K562 (cell line): ENCODE measurements at regions not wholly inside any gene's neighbourhood (a gene's known extent, or its start where the extent isn't known, plus 50 kb on each side); places are given as distances from the start of the nearest gene placed in this dataset.

Experiments used
- ATAC-seq: fragments of 200-7000 bp; cut with Tn5 transposase; 3 replicates; pipeline ENCODE4 v1.9.1; 2020; ENCODE audit warnings: moderate library complexity
- BruUV-seq: library from RNA; stranded (reverse); fragments of 400-500 nt; replicated peaks from 2 replicates; lab custom pipeline; 2021; lab: Mats Ljungman, UMichigan
- CTCF ChIA-PET: fragments of 300-600 bp; formaldehyde crosslinking; extraction: SDS; loops from one replicate; lab custom pipeline; 2021; ENCODE audit warnings: low intra/inter-chr PET ratio; lab: Yijun Ruan, JAX
- POLR2A ChIA-PET: fragments of 300-600, 350-650 bp; sonication (Branson Sonifier 250); formaldehyde crosslinking; extraction: SDS; loops from one replicate; lab custom pipeline; 2021; ENCODE audit warnings: antibody characterized with exemption, inconsistent platforms; lab: Yijun Ruan, JAX
- DNase-seq, 4 experiments: peaks; one replicate each; pipeline versions ENCODE4 v3.0.0 to v3.0.0-alpha.2; 2011 to 2018; ENCODE audit warnings: low spot score in 3 of 4, mixed read lengths in 3 of 4; ENCODE audit errors: extremely low read depth in 1 of 4
- FAIRE-seq: peaks from 2 replicates; lab custom pipeline; 2011; peaks lifted over from hg19 to GRCh38; lab: Jason Lieb, UNC
- H2AFZ ChIP-seq: 2 replicates; pipeline ENCODE4 v1.6.0; 2011; ENCODE audit warnings: low read depth, low read length, control low read depth, inconsistent platforms
- H3K27ac ChIP-seq: fragments of 200-600 bp; 3 replicates; pipeline ENCODE4 v1.8.0; 2011; ENCODE audit warnings: low read depth, mild to moderate bottlenecking, control low read depth, inconsistent platforms, low read length, moderate library complexity, mixed read lengths; ENCODE audit errors: extremely low read depth
- H3K27me3 ChIP-seq, 2 experiments: fragments of 300-600 bp in 1 of 2; 2 replicates in 1 of 2; 3 replicates in 1 of 2; pipeline versions ENCODE4 v1.6.0 to v1.8.0; 2011; ENCODE audit warnings: inconsistent platforms in 2 of 2, low read length in 2 of 2, mild to moderate bottlenecking in 1 of 2, mixed read lengths in 1 of 2, moderate library complexity in 1 of 2; ENCODE audit not compliant: control insufficient read depth in 2 of 2, insufficient read depth in 2 of 2
- H3K36me3 ChIP-seq: fragments of 300-600 bp; 3 replicates; pipeline ENCODE4 v1.8.0; 2011; ENCODE audit warnings: mild to moderate bottlenecking, low read length, inconsistent platforms; ENCODE audit not compliant: control insufficient read depth, insufficient read depth
- H3K4me1 ChIP-seq, 2 experiments: fragments of 200-600 bp in 1 of 2; replicated peaks in 1 of 2; 2 replicates in 1 of 2; 3 replicates in 1 of 2; pipeline versions ENCODE4 v1.5.1 to v1.8.0; 2011; ENCODE audit warnings: inconsistent platforms in 2 of 2, low read length in 2 of 2, mild to moderate bottlenecking in 1 of 2, mixed read lengths in 1 of 2, moderate library complexity in 1 of 2; ENCODE audit not compliant: control insufficient read depth in 2 of 2, insufficient read depth in 2 of 2
- H3K4me2 ChIP-seq: 2 replicates; pipeline ENCODE4 v1.6.1; 2011; ENCODE audit warnings: low read length, control low read depth, inconsistent platforms, mixed read lengths; ENCODE audit not compliant: insufficient read depth
- H3K4me3 ChIP-seq: fragments of 200-600 bp; sonication (generic), shearing (Covaris generic); 2 replicates; pipeline ENCODE4 v1.5.1; 2016; ENCODE audit warnings: control low read depth, inconsistent platforms
- H3K79me2 ChIP-seq: fragments of 200-600 bp; 3 replicates; pipeline ENCODE4 v1.8.0; 2011; ENCODE audit warnings: low read length, inconsistent platforms; ENCODE audit not compliant: control insufficient read depth, insufficient read depth
- H3K9ac ChIP-seq, 2 experiments: 2 replicates each; pipeline versions ENCODE4 v1.6.0 to v1.6.1; 2011; ENCODE audit warnings: low read depth in 2 of 2, low read length in 2 of 2, control low read depth in 1 of 2, inconsistent platforms in 1 of 2, mild to moderate bottlenecking in 1 of 2, mixed read lengths in 1 of 2; ENCODE audit not compliant: insufficient read depth in 1 of 2
- H3K9me1 ChIP-seq: one replicate; pipeline ENCODE4 v1.6.0; 2011; ENCODE audit warnings: inconsistent platforms, mild to moderate bottlenecking, low read length, moderate library complexity; ENCODE audit not compliant: control insufficient read depth, insufficient read depth
- H3K9me3 ChIP-seq: replicated peaks from 2 replicates; pipeline ENCODE4 v1.5.1; 2011; ENCODE audit warnings: low read depth, low read length, inconsistent platforms; ENCODE audit not compliant: control insufficient read depth, insufficient read depth
- H4K20me1 ChIP-seq: replicated peaks from 2 replicates; pipeline ENCODE4 v1.6.1; 2011; ENCODE audit warnings: low read length, inconsistent platforms, mixed read lengths; ENCODE audit not compliant: control insufficient read depth, insufficient read depth
- BRF1 ChIP-seq: IDR thresholded peaks from 3 replicates; pipeline ENCODE4 v1.6.1; 2011; ENCODE audit warnings: borderline replicate concordance, mild to moderate bottlenecking; ENCODE audit not compliant: insufficient read length; ENCODE audit errors: extremely low read depth
- HNRNPH1 ChIP-seq: fragments of 200-400 bp; formaldehyde crosslinking; optimal IDR thresholded peaks from 2 replicates; pipeline ENCODE3; 2017; ENCODE audit warnings: low read depth, mild to moderate bottlenecking, low read length, moderate library complexity
- IFI16 ChIP-seq: fragments of 250-450 bp; sonication (Bioruptor Pico); IDR thresholded peaks from 2 replicates; pipeline ENCODE4 v2.1.2; 2022; ENCODE audit warnings: mild to moderate bottlenecking, inconsistent platforms
- NFYB ChIP-seq: IDR thresholded peaks from 2 replicates; pipeline ENCODE4 v1.6.1; 2011; ENCODE audit warnings: mild to moderate bottlenecking, moderate library complexity; ENCODE audit not compliant: insufficient read length; ENCODE audit errors: extremely low read depth
- SMC3 ChIP-seq: conservative IDR thresholded peaks from 2 replicates; pipeline ENCODE4 v1.6.1; 2011; ENCODE audit warnings: low read depth, low read length, improper control_type of control experiment; ENCODE audit not compliant: insufficient read depth
- SRF ChIP-seq, 2 experiments: fragments of 250-450, 450-650 bp in 1 of 2; sonication (Bioruptor Pico) in 1 of 2; sonication (generic) in 1 of 2; formaldehyde crosslinking; IDR thresholded peaks; 2 replicates each; pipeline versions ENCODE4 v1.5.0 to v1.5.1; 2020 to 2022; ENCODE audit warnings: mild to moderate bottlenecking in 1 of 2, missing genetic modification reagents in 1 of 2
- YY1 ChIP-seq, 3 experiments: IDR thresholded peaks; 2 replicates each; pipeline ENCODE4 v1.6.1; 2011; ENCODE audit warnings: low read length in 2 of 3, mild to moderate bottlenecking in 2 of 3, moderate library complexity in 2 of 3, borderline replicate concordance in 1 of 3, control low read depth in 1 of 3, low read depth in 1 of 3; ENCODE audit not compliant: insufficient read depth in 3 of 3, insufficient replicate concordance in 2 of 3, control insufficient read depth in 1 of 3, insufficient read length in 1 of 3; ENCODE audit errors: extremely low read depth in 1 of 3
- ZNF431 ChIP-seq: sonication (generic); formaldehyde crosslinking; IDR thresholded peaks from 2 replicates; pipeline ENCODE4 v1.8.0; 2022; ENCODE audit warnings: mild to moderate bottlenecking, missing genetic modification reagents
- WGBS: fragments of 100-300 bp; shearing (Covaris generic); methylation state at CpG from one replicate; pipeline ENCODE4 v1.1.6; 2016; ENCODE audit warnings: low coverage, mixed read lengths; ENCODE audit not compliant: insufficient coverage; ENCODE audit errors: missing lambda C conversion rate; 5-methylcytosine and 5-hydroxymethylcytosine counted together
- in situ Hi-C: fragments of 300-500 bp; cut with MboI; formaldehyde crosslinking; loops from 4 replicates; pipeline ENCODE4 v1.15.0; 2018; ENCODE audit warnings: inconsistent platforms, mixed read lengths
- intact Hi-C: fragments of 100-400 bp; cut with micrococcal nuclease; formaldehyde crosslinking; loops from 2 replicates; pipeline ENCODE4 v1.14.2; 2022
- TF ChIP-seq, protein P1 (sequence below), 2 experiments: fragments of 450-650 bp in 1 of 2; IDR thresholded peaks; 2 replicates each; pipeline ENCODE4 v1.6.1; 2011 to 2017; ENCODE audit warnings: low read depth in 2 of 2, antibody characterized with exemption in 1 of 2, borderline replicate concordance in 1 of 2, low read length in 1 of 2, mild to moderate bottlenecking in 1 of 2, mixed read lengths in 1 of 2; ENCODE audit not compliant: control insufficient read depth in 1 of 2
- TF ChIP-seq, protein P2 (sequence below): sonication (generic); formaldehyde crosslinking; IDR thresholded peaks from 2 replicates; pipeline ENCODE4 v1.9.0; 2022; ENCODE audit warnings: mild to moderate bottlenecking, missing genetic modification reagents
- TF ChIP-seq, protein P3 (sequence below): fragments of 250-450 bp; sonication (Bioruptor Pico); IDR thresholded peaks from 2 replicates; pipeline ENCODE4 v1.4.0; 2020
- TF ChIP-seq, protein P4 (sequence below): fragments of 450-650 bp; IDR thresholded peaks from 2 replicates; pipeline ENCODE4 v1.6.1; 2017; ENCODE audit warnings: mild to moderate bottlenecking, moderate library complexity

DNA sequence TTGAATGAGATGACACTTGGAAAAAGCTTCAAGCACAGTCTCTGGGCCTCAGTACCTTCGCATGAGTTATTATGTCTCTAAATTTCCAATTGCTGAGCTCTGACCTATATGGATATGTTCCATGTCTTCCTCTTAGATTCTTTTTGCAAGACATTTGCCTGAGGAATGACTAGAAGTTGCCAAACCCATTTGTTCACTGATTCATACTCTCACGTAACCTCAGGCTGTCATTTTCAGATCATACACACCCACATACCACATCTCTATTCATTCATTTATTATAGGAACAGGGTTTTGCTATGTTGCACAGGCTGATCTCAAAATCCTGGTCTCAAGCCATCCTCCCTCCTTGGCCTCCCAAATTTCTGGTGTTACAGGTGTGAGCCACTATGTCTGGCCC is 2137.1 kb upstream of the TENM3 start:
- no peak for ATAC-seq
- no peak overlapping the region for H2AFZ ChIP-seq
- CTCF ChIA-PET = no interaction called here

More for the DNA sequence above, 2137.1 kb upstream of the TENM3 start:
- intact Hi-C loops (no loop called here), in situ Hi-C loops (no loop called here)
- Histone ChIP-seq H3K27me3 (no peaks in the 10 kb centered on the region), H4K20me1 (no peaks in the 10 kb centered on the region), H3K4me1 (no peaks in the 10 kb centered on the region), H3K27ac (no peak overlapping the region), H3K9me1 (no peaks in the 10 kb centered on the region), H3K4me2 (no peak overlapping the region), H3K4me3 (no peak overlapping the region), H3K9ac (no peak overlapping the region), H3K36me3 (no peaks in the 10 kb centered on the region), H3K79me2 (no peaks in the 10 kb centered on the region), H3K9me3 (no peaks in the 10 kb centered on the region; the same call in 1 of the 2 replicates)
- BruUV-seq = no TSS peak
- DNase-seq (no peak), FAIRE-seq (no peak)
- 0% methylated on average over 2 of the region's 2 CpGs for WGBS
- POLR2A ChIA-PET = no interaction called here
- TF ChIP-seq YY1 (IDR thresholded peaks at IDR 0.05; ENCODE audit: borderline replicate concordance in 1 of 3, control insufficient read depth in 1 of 3, extremely low read depth in 1 of 3, insufficient read depth in 3 of 3, insufficient read length in 1 of 3, insufficient replicate concordance in 2 of 3, low read depth in 1 of 3, low read length in 2 of 3) = no peak
- TF ChIP-seq SRF (CRISPR knock-in tag; IDR thresholded peaks at IDR 0.05) = no peak
- TF ChIP-seq ZNF431 = no peak
- no peak for TF ChIP-seq BRF1
- TF ChIP-seq, protein P1, sequence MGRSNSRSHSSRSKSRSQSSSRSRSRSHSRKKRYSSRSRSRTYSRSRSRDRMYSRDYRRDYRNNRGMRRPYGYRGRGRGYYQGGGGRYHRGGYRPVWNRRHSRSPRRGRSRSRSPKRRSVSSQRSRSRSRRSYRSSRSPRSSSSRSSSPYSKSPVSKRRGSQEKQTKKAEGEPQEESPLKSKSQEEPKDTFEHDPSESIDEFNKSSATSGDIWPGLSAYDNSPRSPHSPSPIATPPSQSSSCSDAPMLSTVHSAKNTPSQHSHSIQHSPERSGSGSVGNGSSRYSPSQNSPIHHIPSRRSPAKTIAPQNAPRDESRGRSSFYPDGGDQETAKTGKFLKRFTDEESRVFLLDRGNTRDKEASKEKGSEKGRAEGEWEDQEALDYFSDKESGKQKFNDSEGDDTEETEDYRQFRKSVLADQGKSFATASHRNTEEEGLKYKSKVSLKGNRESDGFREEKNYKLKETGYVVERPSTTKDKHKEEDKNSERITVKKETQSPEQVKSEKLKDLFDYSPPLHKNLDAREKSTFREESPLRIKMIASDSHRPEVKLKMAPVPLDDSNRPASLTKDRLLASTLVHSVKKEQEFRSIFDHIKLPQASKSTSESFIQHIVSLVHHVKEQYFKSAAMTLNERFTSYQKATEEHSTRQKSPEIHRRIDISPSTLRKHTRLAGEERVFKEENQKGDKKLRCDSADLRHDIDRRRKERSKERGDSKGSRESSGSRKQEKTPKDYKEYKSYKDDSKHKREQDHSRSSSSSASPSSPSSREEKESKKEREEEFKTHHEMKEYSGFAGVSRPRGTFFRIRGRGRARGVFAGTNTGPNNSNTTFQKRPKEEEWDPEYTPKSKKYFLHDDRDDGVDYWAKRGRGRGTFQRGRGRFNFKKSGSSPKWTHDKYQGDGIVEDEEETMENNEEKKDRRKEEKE (IDR thresholded peaks at IDR 0.05; ENCODE audit: borderline replicate concordance in 1 of 2, control insufficient read depth in 1 of 2, low read depth in 2 of 2, low read length in 1 of 2) = no peak
- TF ChIP-seq SMC3 = no peak
- TF ChIP-seq NFYB = no peak
- TF ChIP-seq IFI16 (CRISPR knock-in tag) = no peak
- TF ChIP-seq HNRNPH1 = no peak
- TF ChIP-seq, protein P2, sequence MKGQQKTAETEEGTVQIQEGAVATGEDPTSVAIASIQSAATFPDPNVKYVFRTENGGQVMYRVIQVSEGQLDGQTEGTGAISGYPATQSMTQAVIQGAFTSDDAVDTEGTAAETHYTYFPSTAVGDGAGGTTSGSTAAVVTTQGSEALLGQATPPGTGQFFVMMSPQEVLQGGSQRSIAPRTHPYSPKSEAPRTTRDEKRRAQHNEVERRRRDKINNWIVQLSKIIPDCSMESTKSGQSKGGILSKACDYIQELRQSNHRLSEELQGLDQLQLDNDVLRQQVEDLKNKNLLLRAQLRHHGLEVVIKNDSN (CRISPR knock-in tag) = no peak
- TF ChIP-seq, protein P3, sequence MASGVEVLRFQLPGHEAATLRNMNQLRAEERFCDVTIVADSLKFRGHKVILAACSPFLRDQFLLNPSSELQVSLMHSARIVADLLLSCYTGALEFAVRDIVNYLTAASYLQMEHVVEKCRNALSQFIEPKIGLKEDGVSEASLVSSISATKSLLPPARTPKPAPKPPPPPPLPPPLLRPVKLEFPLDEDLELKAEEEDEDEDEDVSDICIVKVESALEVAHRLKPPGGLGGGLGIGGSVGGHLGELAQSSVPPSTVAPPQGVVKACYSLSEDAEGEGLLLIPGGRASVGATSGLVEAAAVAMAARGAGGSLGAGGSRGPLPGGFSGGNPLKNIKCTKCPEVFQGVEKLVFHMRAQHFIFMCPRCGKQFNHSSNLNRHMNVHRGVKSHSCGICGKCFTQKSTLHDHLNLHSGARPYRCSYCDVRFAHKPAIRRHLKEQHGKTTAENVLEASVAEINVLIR (CRISPR knock-in tag) = no peak
- TF ChIP-seq, protein P4, sequence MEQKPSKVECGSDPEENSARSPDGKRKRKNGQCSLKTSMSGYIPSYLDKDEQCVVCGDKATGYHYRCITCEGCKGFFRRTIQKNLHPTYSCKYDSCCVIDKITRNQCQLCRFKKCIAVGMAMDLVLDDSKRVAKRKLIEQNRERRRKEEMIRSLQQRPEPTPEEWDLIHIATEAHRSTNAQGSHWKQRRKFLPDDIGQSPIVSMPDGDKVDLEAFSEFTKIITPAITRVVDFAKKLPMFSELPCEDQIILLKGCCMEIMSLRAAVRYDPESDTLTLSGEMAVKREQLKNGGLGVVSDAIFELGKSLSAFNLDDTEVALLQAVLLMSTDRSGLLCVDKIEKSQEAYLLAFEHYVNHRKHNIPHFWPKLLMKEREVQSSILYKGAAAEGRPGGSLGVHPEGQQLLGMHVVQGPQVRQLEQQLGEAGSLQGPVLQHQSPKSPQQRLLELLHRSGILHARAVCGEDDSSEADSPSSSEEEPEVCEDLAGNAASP = no peak
